Skeletal muscle satellite cell (primary cell): ENCODE measurements at regions not wholly inside any gene's neighbourhood (a gene's known extent, or its start where the extent isn't known, plus 50 kb on each side); places are given as distances from the start of the nearest gene placed in this dataset.

ENCODE experiments used
- H3K27me3 ChIP-seq: 2 replicates; pipeline ENCODE4 v1.7.0; 2013; ENCODE audit warnings: low read length; ENCODE audit not compliant: control insufficient read depth, insufficient read depth
- H3K36me3 ChIP-seq: 2 replicates; pipeline ENCODE4 v1.7.0; 2013; ENCODE audit warnings: mild to moderate bottlenecking, control low read depth, low read length; ENCODE audit not compliant: insufficient read depth
- H3K4me1 ChIP-seq: 2 replicates; pipeline ENCODE4 v1.7.0; 2013; ENCODE audit warnings: low read length; ENCODE audit not compliant: control insufficient read depth, insufficient read depth
- H3K4me2 ChIP-seq: 2 replicates; pipeline ENCODE4 v1.7.0; 2013; ENCODE audit warnings: mild to moderate bottlenecking, low read length
- H3K4me3 ChIP-seq: 2 replicates; pipeline ENCODE4 v1.7.0; 2013; ENCODE audit warnings: low read length
- H3K9ac ChIP-seq: 2 replicates; pipeline ENCODE4 v1.7.0; 2013; ENCODE audit warnings: mild to moderate bottlenecking, low read depth, low read length, moderate library complexity
- H3K9me3 ChIP-seq: replicated peaks from 2 replicates; pipeline ENCODE4 v1.7.0; 2013; ENCODE audit warnings: mild to moderate bottlenecking, control low read depth, low read length

- H3K27me3 ChIP-seq = peaks cover 3% of the 10 kb centered on the region
- H3K4me1 ChIP-seq = no peaks in the 10 kb centered on the region
- no peaks in the 10 kb centered on the region for H3K36me3 ChIP-seq
- no peak overlapping the region for H3K4me2 ChIP-seq
- no peaks in the 10 kb centered on the region for H3K9me3 ChIP-seq
- H3K9ac ChIP-seq = no peak overlapping the region
- H3K4me3 ChIP-seq = no peak overlapping the region
Measured at GRCh38 chr20:40536808-40537207, 152.2 kb downstream of the MAFB start.

DNA sequence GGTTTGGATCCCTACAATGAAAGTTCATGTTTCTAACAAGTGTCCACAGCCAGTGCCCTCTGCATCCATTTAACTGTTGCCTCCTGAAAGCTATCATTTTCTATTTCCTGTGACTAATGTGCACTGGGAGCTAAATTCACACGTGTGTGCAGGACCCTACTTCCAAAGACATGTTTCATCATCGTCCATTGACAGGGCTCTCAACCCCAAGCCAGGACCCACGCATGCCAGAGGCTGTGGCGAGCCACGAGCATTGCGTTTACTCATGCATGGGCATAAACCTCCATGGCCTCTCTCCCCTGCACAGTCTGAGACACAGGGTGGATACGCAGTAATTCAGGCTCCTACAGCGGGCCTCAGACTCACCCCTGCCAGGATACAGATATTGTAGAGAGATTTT, 153.2 kb downstream of the MAFB start:
- Histone ChIP-seq H3K4me3 (no peak overlapping the region), H3K4me2 (no peak overlapping the region), H3K9ac (no peak overlapping the region), H3K9me3 (no peaks in the 10 kb centered on the region), H3K27me3 (peaks cover 3% of the 10 kb centered on the region), H3K36me3 (no peaks in the 10 kb centered on the region), H3K4me1 (no peaks in the 10 kb centered on the region)

- no peaks in the 10 kb centered on the region for H3K4me1 ChIP-seq
- no peak overlapping the region for H3K4me2 ChIP-seq
- H3K36me3 ChIP-seq = no peaks in the 10 kb centered on the region
- H3K9me3 ChIP-seq = no peaks in the 10 kb centered on the region
- H3K4me3 ChIP-seq = no peak overlapping the region
- H3K27me3 ChIP-seq = peaks cover 3% of the 10 kb centered on the region
- H3K9ac ChIP-seq = no peak overlapping the region
Measured at GRCh38 chr20:40532103-40532502, 156.9 kb downstream of the MAFB start.

DNA sequence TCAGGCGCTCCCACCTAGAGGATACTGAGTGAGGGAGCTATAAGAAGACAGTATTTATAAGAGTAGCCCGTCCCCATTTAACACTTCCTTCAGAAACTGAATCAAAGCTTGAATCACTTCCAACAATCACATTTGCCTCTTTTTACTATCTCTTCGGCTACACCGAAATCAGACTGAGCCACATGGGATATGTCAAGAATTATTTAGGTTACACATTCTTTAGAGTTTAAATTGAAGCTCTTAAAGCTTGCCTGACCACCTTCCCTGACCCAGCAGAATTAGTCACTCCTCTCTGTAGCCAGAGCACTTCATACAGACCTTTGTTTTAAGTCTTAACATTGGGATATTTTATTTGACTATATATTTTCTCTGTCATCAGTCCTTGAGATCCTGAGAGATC, 163.7 kb downstream of the MAFB start:
- Histone ChIP-seq H3K9ac (no peak overlapping the region), H3K27me3 (no peaks in the 10 kb centered on the region), H3K4me1 (no peaks in the 10 kb centered on the region), H3K9me3 (no peaks in the 10 kb centered on the region), H3K4me3 (no peak overlapping the region), H3K4me2 (no peak overlapping the region), H3K36me3 (no peaks in the 10 kb centered on the region)

DNA sequence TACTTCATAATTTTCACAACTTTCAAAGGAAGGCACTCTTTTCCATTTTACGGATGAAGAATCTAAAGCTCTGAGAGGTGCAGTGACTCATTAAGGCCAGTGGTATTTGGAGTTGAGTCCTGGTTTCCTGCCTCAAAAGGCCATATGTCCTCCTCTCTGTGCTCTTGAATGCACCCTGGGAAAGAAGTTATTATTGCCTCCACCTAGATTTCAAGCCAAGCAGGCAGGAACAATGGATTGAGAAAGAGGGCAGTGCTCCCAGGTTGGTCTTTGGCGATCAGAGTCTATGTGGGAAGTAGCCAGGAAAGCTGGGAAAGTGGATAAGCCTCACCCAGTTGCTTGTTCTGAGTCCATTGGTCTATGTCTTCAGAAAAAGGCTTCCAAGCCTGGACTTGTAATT, 165.0 kb downstream of the MAFB start:
- Histone ChIP-seq H3K9ac (no peak overlapping the region), H3K4me3 (no peak overlapping the region), H3K27me3 (peaks cover 3% of the 10 kb centered on the region), H3K4me2 (no peak overlapping the region), H3K36me3 (no peaks in the 10 kb centered on the region), H3K9me3 (no peaks in the 10 kb centered on the region), H3K4me1 (no peaks in the 10 kb centered on the region)

DNA sequence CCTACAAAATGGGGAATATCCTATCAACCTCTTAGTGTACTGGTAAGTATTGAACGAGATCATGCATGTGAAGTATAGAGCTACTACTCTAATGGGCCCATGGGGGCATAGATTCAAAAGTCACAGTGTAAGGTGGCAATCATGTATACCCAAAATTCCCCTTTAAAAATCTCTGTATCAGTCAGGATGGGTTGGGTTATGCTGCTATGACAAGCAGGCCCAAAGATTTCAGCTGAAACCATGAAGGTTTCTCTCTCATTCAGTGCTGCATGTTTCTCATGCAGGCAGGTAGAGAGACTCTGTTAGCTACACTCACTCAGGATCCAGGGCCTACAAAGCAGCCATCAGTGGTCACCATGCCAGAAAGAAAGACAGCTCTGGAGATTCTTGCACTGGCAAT, 166.6 kb downstream of the MAFB start:
- H3K4me2 ChIP-seq = no peak overlapping the region
- peaks cover 8% of the 10 kb centered on the region for H3K27me3 ChIP-seq
- no peaks in the 10 kb centered on the region for H3K9me3 ChIP-seq
- no peak overlapping the region for H3K9ac ChIP-seq
- no peaks in the 10 kb centered on the region for H3K4me1 ChIP-seq
- no peak overlapping the region for H3K4me3 ChIP-seq
- no peaks in the 10 kb centered on the region for H3K36me3 ChIP-seq

DNA sequence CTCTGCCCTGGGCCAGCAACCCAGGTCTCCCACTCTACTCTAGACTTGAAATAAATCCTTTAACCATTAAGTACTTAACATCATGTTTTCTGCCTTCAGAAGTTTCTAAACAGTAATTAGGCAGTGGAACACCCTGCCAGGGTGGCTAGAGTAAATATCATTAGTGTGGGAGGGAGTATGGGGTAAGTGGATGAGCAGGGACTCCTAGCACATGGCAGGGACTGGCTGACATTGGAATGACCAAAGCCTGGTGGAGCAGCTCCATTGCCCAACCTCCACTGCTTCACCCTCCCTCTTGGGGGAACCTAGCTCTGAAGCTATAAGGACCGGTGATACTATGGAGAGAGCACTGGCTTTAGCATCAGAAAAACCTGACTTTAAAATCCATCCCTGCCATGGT, 167.1 kb downstream of the MAFB start:
- Histone ChIP-seq H3K4me3 (no peak overlapping the region), H3K4me1 (no peaks in the 10 kb centered on the region), H3K27me3 (peaks cover 11% of the 10 kb centered on the region), H3K9me3 (no peaks in the 10 kb centered on the region), H3K9ac (no peak overlapping the region), H3K4me2 (no peak overlapping the region), H3K36me3 (no peaks in the 10 kb centered on the region)

- H3K27me3 ChIP-seq = peaks cover 11% of the 10 kb centered on the region
- H3K9me3 ChIP-seq = no peaks in the 10 kb centered on the region
- H3K4me1 ChIP-seq = no peaks in the 10 kb centered on the region
- H3K36me3 ChIP-seq = no peaks in the 10 kb centered on the region
- H3K4me3 ChIP-seq = no peak overlapping the region
- no peak overlapping the region for H3K4me2 ChIP-seq
- H3K9ac ChIP-seq = no peak overlapping the region
Measured at GRCh38 chr20:40519918-40520317, 169.1 kb downstream of the MAFB start.

DNA sequence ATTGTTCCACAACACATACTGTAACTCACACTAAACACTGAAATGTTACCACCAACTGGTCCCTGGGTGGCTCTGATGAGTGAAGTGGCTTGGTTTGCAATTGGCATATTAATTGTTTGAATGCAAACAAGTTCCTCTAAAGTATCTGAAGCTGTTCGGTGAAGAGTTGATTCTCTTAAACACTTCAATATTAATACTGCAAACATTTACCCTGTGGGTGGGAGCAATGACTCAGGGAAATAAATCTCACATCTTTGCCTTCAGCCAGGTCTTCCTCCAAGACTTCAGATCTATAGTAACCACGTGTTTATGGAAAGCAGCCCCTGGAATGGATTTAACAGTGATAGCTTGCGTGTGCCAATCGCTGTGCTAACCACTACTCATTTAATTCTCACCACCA, 176.0 kb downstream of the MAFB start:
- Histone ChIP-seq H3K27me3 (peaks cover 15% of the 10 kb centered on the region), H3K9me3 (no peaks in the 10 kb centered on the region), H3K36me3 (no peaks in the 10 kb centered on the region), H3K4me3 (no peak overlapping the region), H3K9ac (no peak overlapping the region), H3K4me1 (peaks cover 3% of the 10 kb centered on the region), H3K4me2 (no peak overlapping the region)

- H3K9ac ChIP-seq = no peak overlapping the region
- H3K27me3 ChIP-seq = peaks cover 11% of the 10 kb centered on the region
- no peak overlapping the region for H3K4me3 ChIP-seq
- H3K36me3 ChIP-seq = no peaks in the 10 kb centered on the region
- peaks cover 3% of the 10 kb centered on the region for H3K4me1 ChIP-seq
- no peak overlapping the region for H3K4me2 ChIP-seq
- no peaks in the 10 kb centered on the region for H3K9me3 ChIP-seq
Measured at GRCh38 chr20:40512591-40512990, 176.4 kb downstream of the MAFB start.

GRCh38 chr20:40511478-40511877, 177.6 kb downstream of the MAFB start:
- Histone ChIP-seq H3K4me3 (no peak overlapping the region), H3K4me1 (peaks cover 13% of the 10 kb centered on the region), H3K4me2 (no peak overlapping the region), H3K27me3 (peaks cover 7% of the 10 kb centered on the region), H3K36me3 (no peaks in the 10 kb centered on the region), H3K9me3 (no peaks in the 10 kb centered on the region), H3K9ac (no peak overlapping the region)

DNA sequence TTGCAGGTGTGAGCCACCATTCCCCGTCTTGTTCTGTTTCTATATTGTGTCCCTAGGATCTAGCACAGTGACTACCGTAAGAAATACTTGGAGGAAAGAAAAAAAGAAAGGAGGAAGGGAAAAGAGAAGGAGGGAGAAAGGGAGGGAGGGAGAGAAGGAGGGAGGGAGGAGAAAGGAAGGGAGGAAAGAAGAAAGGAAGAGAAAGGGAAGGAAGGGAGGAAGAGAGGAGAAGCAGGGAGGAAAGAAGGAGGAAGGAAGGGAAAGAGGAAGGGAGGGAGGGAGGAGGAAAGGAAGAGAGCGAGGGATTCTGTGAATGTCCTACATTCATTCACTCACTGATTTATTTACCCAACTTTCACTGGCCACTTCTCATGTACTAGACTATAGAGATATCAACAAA, 178.4 kb downstream of the MAFB start:
- Histone ChIP-seq H3K9me3 (no peaks in the 10 kb centered on the region), H3K4me1 (peaks cover 19% of the 10 kb centered on the region), H3K4me3 (no peak overlapping the region), H3K4me2 (no peak overlapping the region), H3K27me3 (peaks cover 7% of the 10 kb centered on the region), H3K9ac (no peak overlapping the region), H3K36me3 (no peaks in the 10 kb centered on the region)
